ENCODE measurements at regions not wholly inside any gene's neighbourhood (a gene's known extent, or its start where the extent isn't known, plus 50 kb on each side); places are given as distances from the start of the nearest gene placed in this dataset.
A peak's percentile ranks its signal among the peaks of the same experiment; 100 is the strongest.

GRCh38 chr11:15379483-15379882 is 264.8 kb downstream of the INSC start:
- no TSS peak for BruUV-seq (replicated peaks)
- Histone ChIP-seq H3K9me1 (ENCODE audit: control insufficient read depth, insufficient read depth, low read length) (no peaks in the 10 kb centered on the region), H3K9me3 (replicated peaks; ENCODE audit: control insufficient read depth, insufficient read depth, low read depth, low read length) (no peaks in the 10 kb centered on the region), H3K4me3 (no peak overlapping the region), H3K36me3 (ENCODE audit: control insufficient read depth, insufficient read depth, low read length) (no peaks in the 10 kb centered on the region), H3K27ac (ENCODE audit: extremely low read depth, low read depth, low read length) (no peak overlapping the region), H2AFZ (ENCODE audit: low read depth, low read length) (no peak overlapping the region), H3K4me2 (ENCODE audit: insufficient read depth, low read length) (no peak overlapping the region), H3K79me2 (ENCODE audit: control insufficient read depth, insufficient read depth, low read length) (no peaks in the 10 kb centered on the region), H3K9ac (ENCODE audit: insufficient read depth in 1 of 2, low read depth in 2 of 2, low read length in 2 of 2) (no peak overlapping the region), H3K4me1 (replicated peaks in 1 of 2; ENCODE audit: control insufficient read depth in 2 of 2, insufficient read depth in 2 of 2, low read length in 2 of 2) (no peaks in the 10 kb centered on the region), H3K27me3 (ENCODE audit: control insufficient read depth in 2 of 2, insufficient read depth in 2 of 2, low read length in 2 of 2) (no peaks in the 10 kb centered on the region), H4K20me1 (replicated peaks; ENCODE audit: control insufficient read depth, insufficient read depth, low read length) (no peaks in the 10 kb centered on the region)
- WGBS (ENCODE audit: insufficient coverage, low coverage, missing lambda C conversion rate), result 2% methylated on average over 4 of the region's 4 CpGs
- intact Hi-C loops (cut with micrococcal nuclease), result no loop called here
- in situ Hi-C loops (cut with MboI), result no loop called here
- FAIRE-seq, result no peak
- ATAC-seq, result no peak
- POLR2A ChIA-PET, result interaction anchor here (0.6 kb wide), 1 partner anchor 15 kb away, joined by 3 read pairs; no protein-coding TSS in a partner anchor
- DNase-seq (ENCODE audit: extremely low read depth in 1 of 4, low spot score in 3 of 4), result no peak
- no peak for TF ChIP-seq PHTF2 (CRISPR knock-in tag; IDR thresholded peaks at IDR 0.05)
- no peak for TF ChIP-seq ILK (tag; IDR thresholded peaks at IDR 0.05; ENCODE audit: borderline replicate concordance, low read depth)
- TF ChIP-seq POLR2AphosphoS2 (IDR thresholded peaks at IDR 0.05; ENCODE audit: low read length), result no peak
- TF ChIP-seq NR0B1 (IDR thresholded peaks at IDR 0.05; ENCODE audit: partially characterized antibody), result no peak
- TF ChIP-seq ZNF224 (CRISPR knock-in tag; IDR thresholded peaks at IDR 0.05), result no peak
- CTCF ChIA-PET (ENCODE audit: low intra/inter-chr PET ratio), result no interaction called here

DNA sequence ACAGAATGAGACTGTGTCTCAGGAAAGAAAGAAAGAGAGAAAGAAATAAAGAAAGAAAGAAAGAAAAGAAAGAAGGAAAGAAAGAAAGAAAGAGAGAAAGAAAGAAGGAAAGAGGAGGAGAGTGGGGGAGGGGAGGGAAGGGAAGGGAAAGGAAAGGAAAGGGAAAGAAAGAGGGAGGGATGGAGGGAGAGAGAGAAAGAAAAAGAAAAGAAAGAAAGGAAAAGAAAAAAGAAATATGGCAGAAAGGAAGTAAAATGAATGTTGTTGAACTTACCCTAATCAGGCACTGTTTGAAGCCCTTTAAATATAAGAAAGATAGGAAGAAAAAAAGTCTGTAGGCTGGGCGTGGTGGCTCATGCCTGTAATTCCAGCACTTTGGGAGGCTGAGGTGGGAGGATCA is 276.1 kb downstream of the INSC start:
- FAIRE-seq, result no peak
- no peak for ATAC-seq
- Histone ChIP-seq H3K9me3 (replicated peaks; ENCODE audit: control insufficient read depth, insufficient read depth, low read depth, low read length) (no peaks in the 10 kb centered on the region), H3K36me3 (ENCODE audit: control insufficient read depth, insufficient read depth, low read length) (no peaks in the 10 kb centered on the region), H3K9ac (ENCODE audit: insufficient read depth in 1 of 2, low read depth in 2 of 2, low read length in 2 of 2) (no peak overlapping the region), H4K20me1 (replicated peaks; ENCODE audit: control insufficient read depth, insufficient read depth, low read length) (no peaks in the 10 kb centered on the region), H2AFZ (ENCODE audit: low read depth, low read length) (no peak overlapping the region), H3K27me3 (ENCODE audit: control insufficient read depth in 2 of 2, insufficient read depth in 2 of 2, low read length in 2 of 2) (no peaks in the 10 kb centered on the region), H3K4me1 (replicated peaks in 1 of 2; ENCODE audit: control insufficient read depth in 2 of 2, insufficient read depth in 2 of 2, low read length in 2 of 2) (no peaks in the 10 kb centered on the region), H3K9me1 (ENCODE audit: control insufficient read depth, insufficient read depth, low read length) (no peaks in the 10 kb centered on the region), H3K4me3 (no peak overlapping the region), H3K27ac (ENCODE audit: extremely low read depth, low read depth, low read length) (no peak overlapping the region), H3K4me2 (ENCODE audit: insufficient read depth, low read length) (no peak overlapping the region), H3K79me2 (ENCODE audit: control insufficient read depth, insufficient read depth, low read length) (no peaks in the 10 kb centered on the region)
- WGBS (ENCODE audit: insufficient coverage, low coverage, missing lambda C conversion rate), result 0% methylated on average over 1 of the region's 1 CpG
- ChIA-PET CTCF (ENCODE audit: low intra/inter-chr PET ratio) (no interaction called here), POLR2A (no interaction called here)
- no peak for TF ChIP-seq ARID4B (CRISPR knock-in tag; IDR thresholded peaks at IDR 0.05)
- peak; percentile 53; the same call in 1 of the 2 replicates for TF ChIP-seq ZNF512 (tag; IDR thresholded peaks at IDR 0.05)
- DNase-seq (ENCODE audit: extremely low read depth in 1 of 4, low spot score in 3 of 4), result no peak
- BruUV-seq (replicated peaks), result no TSS peak
- in situ Hi-C loops (cut with MboI), result no loop called here
- intact Hi-C loops (cut with micrococcal nuclease), result no loop called here
